Activated CD8-positive, alpha-beta memory T cell treated with anti-CD3 and anti-CD28 coated beads for 48 hours (primary cell): ENCODE measurements at regions not wholly inside any gene's neighbourhood (a gene's known extent, or its start where the extent isn't known, plus 50 kb on each side); places are given as distances from the start of the nearest gene placed in this dataset.

ENCODE experiments used
- DNase-seq, 3 experiments: peaks; one replicate each; pipeline ENCODE4 v3.0.0-alpha.2; 2020; ENCODE audit warnings: low read depth in 2 of 3, low spot score in 2 of 3

- no peak for DNase-seq
Observed at GRCh38 chr11:29782447-29782846, 234.4 kb downstream of the KCNA4 start.

GRCh38 chr11:29781268-29781667 is 235.6 kb downstream of the KCNA4 start:
- no peak for DNase-seq

GRCh38 chr11:29780756-29781155 is 236.1 kb downstream of the KCNA4 start:
- DNase-seq, result no peak

GRCh38 chr11:29773656-29774264 is 243.1 kb downstream of the KCNA4 start:
- DNase-seq, result no peak

GRCh38 chr11:29756871-29757270 is 260.0 kb downstream of the KCNA4 start:
- no peak for DNase-seq

GRCh38 chr11:29755474-29755873 is 261.4 kb downstream of the KCNA4 start:
- no peak for DNase-seq

GRCh38 chr11:29751618-29752017 is 265.2 kb downstream of the KCNA4 start:
- DNase-seq, result no peak

- no peak for DNase-seq
Observed at GRCh38 chr11:29750392-29750791, 266.4 kb downstream of the KCNA4 start.

- DNase-seq, result no peak
Observed at GRCh38 chr11:29734287-29734686, 282.5 kb downstream of the KCNA4 start.

GRCh38 chr11:29713831-29714320 is 303.0 kb downstream of the KCNA4 start:
- DNase-seq, result no peak

GRCh38 chr11:29712616-29713015 is 304.2 kb downstream of the KCNA4 start:
- DNase-seq, result no peak

- DNase-seq, result no peak
Observed at GRCh38 chr11:29707924-29708323, 308.9 kb downstream of the KCNA4 start.

GRCh38 chr11:29685361-29685760 is 331.5 kb downstream of the KCNA4 start:
- no peak for DNase-seq

GRCh38 chr11:29682856-29683255 is 334.0 kb downstream of the KCNA4 start:
- DNase-seq, result no peak

- DNase-seq, result no peak
Observed at GRCh38 chr11:29679996-29680395, 336.8 kb downstream of the KCNA4 start.

GRCh38 chr11:29676993-29677392 is 339.8 kb downstream of the KCNA4 start:
- no peak for DNase-seq

- DNase-seq, result no peak
Observed at GRCh38 chr11:29669310-29669709, 347.5 kb downstream of the KCNA4 start.

- DNase-seq, result no peak
Observed at GRCh38 chr11:29657709-29658108, 359.1 kb downstream of the KCNA4 start.

- DNase-seq, result no peak
Observed at GRCh38 chr11:29656597-29656996, 360.2 kb downstream of the KCNA4 start.

GRCh38 chr11:29645373-29645772 is 371.5 kb downstream of the KCNA4 start:
- no peak for DNase-seq

GRCh38 chr11:29641201-29641600 is 375.6 kb downstream of the KCNA4 start:
- no peak for DNase-seq

- no peak for DNase-seq
Observed at GRCh38 chr11:29634744-29635143, 382.1 kb downstream of the KCNA4 start.

- DNase-seq, result no peak
Observed at GRCh38 chr11:29634244-29634643, 382.6 kb downstream of the KCNA4 start.
